ENCODE measurements at regions not wholly inside any gene's neighbourhood (a gene's known extent, or its start where the extent isn't known, plus 50 kb on each side); places are given as distances from the start of the nearest gene placed in this dataset.

- no peak for TF ChIP-seq EZH2 (IDR thresholded peaks at IDR 0.05; ENCODE audit: borderline replicate concordance)
- no peak for TF ChIP-seq EZH2phosphoT487 (IDR thresholded peaks at IDR 0.05; ENCODE audit: low read depth, severe bottlenecking, unreplicated experiment)
- no peak for TF ChIP-seq CTCF (IDR thresholded peaks at IDR 0.05; ENCODE audit: poor library complexity)
- Histone ChIP-seq H3K9me3 (ENCODE audit: low read depth) (no peaks in the 10 kb centered on the region), H3K4me1 (ENCODE audit: insufficient read depth) (no peaks in the 10 kb centered on the region), H3K9me2 (replicated peaks; ENCODE audit: insufficient read depth) (no peaks in the 10 kb centered on the region), H4K20me1 (ENCODE audit: insufficient read depth, poor library complexity, severe bottlenecking) (no peaks in the 10 kb centered on the region), H2AFZ (no peak overlapping the region), H3K27me3 (no peaks in the 10 kb centered on the region), H3K27ac (no peak overlapping the region), H3K79me2 (no peaks in the 10 kb centered on the region), H3K36me3 (replicated peaks; ENCODE audit: insufficient read depth, low read depth) (no peaks in the 10 kb centered on the region), H3K4me3 (no peak overlapping the region), H3K4me2 (no peak overlapping the region)
- WGBS (ENCODE audit: low lambda C conversion rate, missing lambda C conversion rate) = 45% methylated on average over 3 of the region's 3 CpGs
- DNase-seq (ENCODE audit: low spot score) = no peak
Observed at GRCh38 chr12:131357920-131358319, 353.0 kb upstream of the SFSWAP start.

GRCh38 chr12:131362291-131363211 lies 348.3 kb upstream of the SFSWAP start:
- no peaks in the 10 kb centered on the region for H3K36me3 ChIP-seq (replicated peaks; ENCODE audit: insufficient read depth, low read depth)
- no peak overlapping the region for H3K27ac ChIP-seq
- WGBS (ENCODE audit: low lambda C conversion rate, missing lambda C conversion rate) = 82% methylated on average over 12 of the region's 12 CpGs
- H2AFZ ChIP-seq = no peak overlapping the region
- no peaks in the 10 kb centered on the region for H3K27me3 ChIP-seq
- H3K4me3 ChIP-seq = no peak overlapping the region
- H3K9me3 ChIP-seq (ENCODE audit: low read depth) = no peaks in the 10 kb centered on the region
- no peak for DNase-seq (ENCODE audit: low spot score)
- H3K9me2 ChIP-seq (replicated peaks; ENCODE audit: insufficient read depth) = no peaks in the 10 kb centered on the region
- H3K4me2 ChIP-seq = no peak overlapping the region
- no peak for TF ChIP-seq EZH2 (IDR thresholded peaks at IDR 0.05; ENCODE audit: borderline replicate concordance)
- TF ChIP-seq EZH2phosphoT487 (IDR thresholded peaks at IDR 0.05; ENCODE audit: low read depth, severe bottlenecking, unreplicated experiment) = no peak
- TF ChIP-seq CTCF (IDR thresholded peaks at IDR 0.05; ENCODE audit: poor library complexity) = no peak
- no peaks in the 10 kb centered on the region for H3K79me2 ChIP-seq
- H3K4me1 ChIP-seq (ENCODE audit: insufficient read depth) = no peaks in the 10 kb centered on the region
- no peaks in the 10 kb centered on the region for H4K20me1 ChIP-seq (ENCODE audit: insufficient read depth, poor library complexity, severe bottlenecking)

GRCh38 chr12:131363393-131363792 lies 347.5 kb upstream of the SFSWAP start:
- no peaks in the 10 kb centered on the region for H3K36me3 ChIP-seq (replicated peaks; ENCODE audit: insufficient read depth, low read depth)
- TF ChIP-seq EZH2 (IDR thresholded peaks at IDR 0.05; ENCODE audit: borderline replicate concordance) (no peak), CTCF (IDR thresholded peaks at IDR 0.05; ENCODE audit: poor library complexity) (no peak), EZH2phosphoT487 (IDR thresholded peaks at IDR 0.05; ENCODE audit: low read depth, severe bottlenecking, unreplicated experiment) (no peak)
- H3K27ac ChIP-seq = no peak overlapping the region
- H3K9me3 ChIP-seq (ENCODE audit: low read depth) = no peaks in the 10 kb centered on the region
- no peaks in the 10 kb centered on the region for H3K4me1 ChIP-seq (ENCODE audit: insufficient read depth)
- no peak for DNase-seq (ENCODE audit: low spot score)
- H3K4me3 ChIP-seq = no peak overlapping the region
- no peaks in the 10 kb centered on the region for H3K79me2 ChIP-seq
- no peaks in the 10 kb centered on the region for H3K9me2 ChIP-seq (replicated peaks; ENCODE audit: insufficient read depth)
- WGBS (ENCODE audit: low lambda C conversion rate, missing lambda C conversion rate) = 91% methylated on average over 7 of the region's 7 CpGs
- H4K20me1 ChIP-seq (ENCODE audit: insufficient read depth, poor library complexity, severe bottlenecking) = no peaks in the 10 kb centered on the region
- no peak overlapping the region for H3K4me2 ChIP-seq
- H3K27me3 ChIP-seq = no peaks in the 10 kb centered on the region
- H2AFZ ChIP-seq = no peak overlapping the region
